ENCODE measurements at regions not wholly inside any gene's neighbourhood (a gene's known extent, or its start where the extent isn't known, plus 50 kb on each side); places are given as distances from the start of the nearest gene placed in this dataset.

- TF ChIP-seq CTCF (conservative IDR thresholded peaks at IDR 0.05 in 1 of 2, IDR thresholded peaks at IDR 0.05 in 1 of 2; ENCODE audit: low read depth in 1 of 2, low read length in 2 of 2) (no peak), EZH2 (IDR thresholded peaks at IDR 0.05; ENCODE audit: low read length, missing control alignments) (no peak)
Measured at GRCh38 chrX:1932231-1932630, 317.4 kb downstream of the ASMT start.

Measured in fibroblast of lung (primary cell).